ENCODE measurements at regions not wholly inside any gene's neighbourhood (a gene's known extent, or its start where the extent isn't known, plus 50 kb on each side); places are given as distances from the start of the nearest gene placed in this dataset.

- no peaks in the 10 kb centered on the region for H3K4me1 ChIP-seq (ENCODE audit: control insufficient read depth, insufficient read depth, low read length)
- Mint-ChIP-seq H3K9me3 (peaks cover 0 to 2% of the 10 kb centered on the region in 2 donors), H3K4me3 (no peak overlapping the region), H3K4me1 (no peaks in the 10 kb centered on the region), H3K27ac (no peak overlapping the region), H3K36me3 (no peaks in the 10 kb centered on the region), H3K27me3 (ENCODE audit: low read depth in 2 of 2) (no peaks in the 10 kb centered on the region)
- H3K9me3 ChIP-seq (ENCODE audit: control insufficient read depth, insufficient read depth, low read length), result no peaks in the 10 kb centered on the region
- H3K27me3 ChIP-seq (ENCODE audit: control insufficient read depth, insufficient read depth, low read length), result no peaks in the 10 kb centered on the region
- H3K27ac ChIP-seq (ENCODE audit: low read length), result no peak overlapping the region
- no peak for TF ChIP-seq CTCF (IDR thresholded peaks at IDR 0.05)
- H3K4me3 ChIP-seq (ENCODE audit: low read length), result no peak overlapping the region
- DNase-seq (no peak), ATAC-seq (no peak)
- no peaks in the 10 kb centered on the region for H3K36me3 ChIP-seq (ENCODE audit: control insufficient read depth, insufficient read depth, low read length)
- WGBS (ENCODE audit: insufficient coverage), result 98% methylated on average over 3 of the region's 3 CpGs
- intact Hi-C loops (cut with micrococcal nuclease), result no loop called here
Measured at GRCh38 chr13:47549219-47549752, 451.8 kb downstream of the SUCLA2 start.

GRCh38 chr13:47548294-47548840 is 452.7 kb downstream of the SUCLA2 start:
- intact Hi-C loops (cut with micrococcal nuclease), result no loop called here

GRCh38 chr13:47546391-47547225 is 454.5 kb downstream of the SUCLA2 start:
- H3K27ac Mint-ChIP-seq, result no peak overlapping the region
- TF ChIP-seq CTCF (IDR thresholded peaks at IDR 0.05), result no peak
- H3K4me1 ChIP-seq (ENCODE audit: control insufficient read depth, insufficient read depth, low read length), result no peaks in the 10 kb centered on the region
- peaks cover 0 to 2% of the 10 kb centered on the region in 2 donors for H3K9me3 Mint-ChIP-seq
- no peak overlapping the region for H3K27ac ChIP-seq (ENCODE audit: low read length)
- H3K4me3 ChIP-seq (ENCODE audit: low read length), result no peak overlapping the region
- H3K27me3 ChIP-seq (ENCODE audit: control insufficient read depth, insufficient read depth, low read length), result no peaks in the 10 kb centered on the region
- 83% methylated on average over 4 of the region's 7 CpGs for WGBS (ENCODE audit: insufficient coverage)
- H3K27me3 Mint-ChIP-seq (ENCODE audit: low read depth in 2 of 2), result no peaks in the 10 kb centered on the region
- no peak overlapping the region for H3K4me3 Mint-ChIP-seq
- no peaks in the 10 kb centered on the region for H3K36me3 ChIP-seq (ENCODE audit: control insufficient read depth, insufficient read depth, low read length)
- H3K4me1 Mint-ChIP-seq, result no peaks in the 10 kb centered on the region
- intact Hi-C loops (cut with micrococcal nuclease), result no loop called here
- DNase-seq, result no peak
- no peaks in the 10 kb centered on the region for H3K9me3 ChIP-seq (ENCODE audit: control insufficient read depth, insufficient read depth, low read length)
- no peak for ATAC-seq
- H3K36me3 Mint-ChIP-seq, result no peaks in the 10 kb centered on the region

More at GRCh38 chr13:47548294-47548840, 452.7 kb downstream of the SUCLA2 start:
- no peak overlapping the region for H3K27ac Mint-ChIP-seq
- no peak overlapping the region for H3K27ac ChIP-seq (ENCODE audit: low read length)
- H3K9me3 Mint-ChIP-seq, result peaks cover 0 to 2% of the 10 kb centered on the region in 2 donors
- no peaks in the 10 kb centered on the region for H3K4me1 ChIP-seq (ENCODE audit: control insufficient read depth, insufficient read depth, low read length)
- no peak for TF ChIP-seq CTCF (IDR thresholded peaks at IDR 0.05)
- no peaks in the 10 kb centered on the region for H3K36me3 Mint-ChIP-seq
- DNase-seq (no peak), ATAC-seq (no peak)
- no peak overlapping the region for H3K4me3 Mint-ChIP-seq
- no peaks in the 10 kb centered on the region for H3K27me3 ChIP-seq (ENCODE audit: control insufficient read depth, insufficient read depth, low read length)
- H3K36me3 ChIP-seq (ENCODE audit: control insufficient read depth, insufficient read depth, low read length), result no peaks in the 10 kb centered on the region
- H3K27me3 Mint-ChIP-seq (ENCODE audit: low read depth in 2 of 2), result no peaks in the 10 kb centered on the region
- no peak overlapping the region for H3K4me3 ChIP-seq (ENCODE audit: low read length)
- 76% methylated on average over 2 of the region's 4 CpGs for WGBS (ENCODE audit: insufficient coverage)
- H3K9me3 ChIP-seq (ENCODE audit: control insufficient read depth, insufficient read depth, low read length), result no peaks in the 10 kb centered on the region
- H3K4me1 Mint-ChIP-seq, result no peaks in the 10 kb centered on the region
